Mesenchymal stem cell (in vitro differentiated cells and primary cell): ENCODE measurements at regions not wholly inside any gene's neighbourhood (a gene's known extent, or its start where the extent isn't known, plus 50 kb on each side); places are given as distances from the start of the nearest gene placed in this dataset.
A peak's percentile ranks its signal among the peaks of the same experiment; 100 is the strongest.

Experiments used
- DNase-seq: peaks from one replicate; pipeline ENCODE4 v3.0.0-alpha.2; 2013
- H2AFZ ChIP-seq: one replicate; pipeline ENCODE4 v1.6.1; 2013; ENCODE audit warnings: low read depth, mild to moderate bottlenecking, control low read depth, inconsistent platforms, low read length, moderate library complexity
- H2AK5ac ChIP-seq: 2 replicates; pipeline ENCODE4 v1.6.1; 2013; ENCODE audit warnings: low read length, moderate library complexity, mild to moderate bottlenecking, inconsistent platforms; ENCODE audit not compliant: severe bottlenecking
- H2BK120ac ChIP-seq: one replicate; pipeline ENCODE4 v1.6.1; 2013; ENCODE audit warnings: low read depth, mild to moderate bottlenecking, inconsistent platforms, low read length, moderate library complexity
- H2BK12ac ChIP-seq, 2 experiments: one replicate each; pipeline ENCODE4 v1.6.1; 2013; ENCODE audit warnings: inconsistent platforms in 2 of 2, low read length in 2 of 2, mild to moderate bottlenecking in 2 of 2, moderate library complexity in 2 of 2, control low read depth in 1 of 2
- H2BK15ac ChIP-seq: one replicate; pipeline ENCODE4 v1.6.1; 2013; ENCODE audit warnings: mild to moderate bottlenecking, low read depth, inconsistent platforms; ENCODE audit not compliant: poor library complexity, severe bottlenecking
- H2BK5ac ChIP-seq: 2 replicates; pipeline ENCODE4 v1.6.1; 2013; ENCODE audit warnings: low read depth, mild to moderate bottlenecking, low read length, control low read depth, inconsistent platforms; ENCODE audit not compliant: poor library complexity, severe bottlenecking
- H3K14ac ChIP-seq, 2 experiments: one replicate each; pipeline ENCODE4 v1.6.1; 2013; ENCODE audit warnings: inconsistent platforms in 2 of 2, low read length in 2 of 2, control low read depth in 1 of 2, mild to moderate bottlenecking in 1 of 2, moderate library complexity in 1 of 2
- H3K18ac ChIP-seq, 2 experiments: one replicate each; pipeline ENCODE4 v1.6.1; 2013; ENCODE audit warnings: inconsistent platforms in 2 of 2, low read length in 2 of 2, control low read depth in 1 of 2, low read depth in 1 of 2, mild to moderate bottlenecking in 1 of 2
- H3K23ac ChIP-seq, 2 experiments: one replicate each; pipeline ENCODE4 v1.6.1; 2013; ENCODE audit warnings: inconsistent platforms in 2 of 2, low read length in 2 of 2, mild to moderate bottlenecking in 2 of 2, moderate library complexity in 2 of 2, control low read depth in 1 of 2
- H3K27ac ChIP-seq: 2 replicates; pipeline ENCODE4 v1.5.1; 2013; ENCODE audit warnings: mild to moderate bottlenecking, moderate library complexity, low read length, control low read depth, inconsistent platforms; ENCODE audit not compliant: poor library complexity, severe bottlenecking
- H3K27me3 ChIP-seq, 2 experiments: 2 replicates each; pipeline versions ENCODE4 v1.6.1 to v1.7.0; 2013; ENCODE audit warnings: low read length in 2 of 2, mild to moderate bottlenecking in 2 of 2, moderate library complexity in 2 of 2, control low read depth in 1 of 2, inconsistent platforms in 1 of 2; ENCODE audit not compliant: control insufficient read depth in 1 of 2, insufficient read depth in 1 of 2
- H3K36me3 ChIP-seq, 2 experiments: 2 replicates each; pipeline versions ENCODE4 v1.6.1 to v1.7.0; 2013; ENCODE audit warnings: low read length in 2 of 2, control low read depth in 1 of 2, inconsistent platforms in 1 of 2, low read depth in 1 of 2, mild to moderate bottlenecking in 1 of 2; ENCODE audit not compliant: insufficient read depth in 2 of 2, control insufficient read depth in 1 of 2
- H3K4ac ChIP-seq, 2 experiments: one replicate each; pipeline ENCODE4 v1.6.1; 2013; ENCODE audit warnings: inconsistent platforms in 2 of 2, low read length in 2 of 2, mild to moderate bottlenecking in 2 of 2, moderate library complexity in 2 of 2, control low read depth in 1 of 2, low read depth in 1 of 2
- H3K4me1 ChIP-seq: 2 replicates; pipeline ENCODE4 v1.6.1; 2013; ENCODE audit warnings: low read depth, low read length, control low read depth; ENCODE audit not compliant: control insufficient read depth, insufficient read depth
- H3K4me2 ChIP-seq: 2 replicates; pipeline ENCODE4 v1.6.1; 2013; ENCODE audit warnings: low read length, mild to moderate bottlenecking, inconsistent platforms; ENCODE audit not compliant: poor library complexity, severe bottlenecking
- H3K4me3 ChIP-seq, 2 experiments: 2 replicates each; pipeline versions ENCODE4 v1.5.1 to v1.7.0; 2013; ENCODE audit warnings: low read length in 2 of 2, mild to moderate bottlenecking in 2 of 2, control low read depth in 1 of 2, low read depth in 1 of 2; ENCODE audit not compliant: insufficient read depth in 1 of 2
- H3K79me1 ChIP-seq: replicated peaks from 2 replicates; pipeline ENCODE4 v1.6.1; 2013; ENCODE audit warnings: mild to moderate bottlenecking, control low read depth, low read length, inconsistent platforms; ENCODE audit not compliant: poor library complexity, severe bottlenecking
- H3K9ac ChIP-seq: 2 replicates; pipeline ENCODE4 v1.7.0; 2013; ENCODE audit warnings: mild to moderate bottlenecking, low read length, moderate library complexity
- H3K9me3 ChIP-seq: 2 replicates; pipeline ENCODE4 v1.7.0; 2013; ENCODE audit warnings: mild to moderate bottlenecking, low read length; ENCODE audit not compliant: control insufficient read depth
- H4K8ac ChIP-seq: one replicate; pipeline ENCODE4 v1.6.1; 2013; ENCODE audit warnings: inconsistent platforms, mild to moderate bottlenecking, low read length, moderate library complexity
- H4K91ac ChIP-seq: one replicate; pipeline ENCODE4 v1.6.1; 2013; ENCODE audit warnings: mild to moderate bottlenecking, low read length, inconsistent platforms
- WGBS: methylation state at CpG from one replicate; pipeline ENCODE4 v1.1.7; 2013; ENCODE audit warnings: mixed read lengths; 5-methylcytosine and 5-hydroxymethylcytosine counted together

GRCh38 chr21:35424122-35424521, 375.0 kb upstream of the RUNX1 start:
- Histone ChIP-seq H3K4me2 (no peak overlapping the region), H2BK12ac (no peak overlapping the region), H2BK120ac (no peak overlapping the region), H3K27me3 (no peaks in the 10 kb centered on the region), H3K4ac (no peak overlapping the region), H3K9ac (peak overlapping the region; percentile 35), H2AFZ (no peak overlapping the region), H2BK15ac (no peak overlapping the region), H4K8ac (no peak overlapping the region), H3K4me1 (peaks cover 3% of the 10 kb centered on the region), H3K79me1 (no peaks in the 10 kb centered on the region), H3K36me3 (no peaks in the 10 kb centered on the region), H3K27ac (no peak overlapping the region), H3K4me3 (no peak overlapping the region), H3K23ac (no peak overlapping the region), H4K91ac (no peak overlapping the region), H3K18ac (no peak overlapping the region), H3K9me3 (peaks cover 20% of the 10 kb centered on the region), H2BK5ac (no peak overlapping the region), H3K14ac (no peak overlapping the region), H2AK5ac (no peak overlapping the region)
- WGBS: 97% methylated on average over 3 of the region's 3 CpGs
- no peak for DNase-seq

GRCh38 chr21:35423709-35424108, 374.6 kb upstream of the RUNX1 start:
- Histone ChIP-seq H2BK15ac (no peak overlapping the region), H4K91ac (no peak overlapping the region), H3K18ac (no peak overlapping the region), H2AFZ (no peak overlapping the region), H2AK5ac (no peak overlapping the region), H3K27me3 (no peaks in the 10 kb centered on the region), H3K14ac (no peak overlapping the region), H3K4me1 (peaks cover 3% of the 10 kb centered on the region), H3K36me3 (no peaks in the 10 kb centered on the region), H3K4me3 (no peak overlapping the region), H3K9me3 (peaks cover 20% of the 10 kb centered on the region), H2BK5ac (no peak overlapping the region), H4K8ac (no peak overlapping the region), H2BK12ac (no peak overlapping the region), H3K23ac (no peak overlapping the region), H3K4ac (no peak overlapping the region), H3K27ac (no peak overlapping the region), H3K4me2 (no peak overlapping the region), H2BK120ac (no peak overlapping the region), H3K9ac (peak overlapping the region; percentile 43), H3K79me1 (no peaks in the 10 kb centered on the region)
- peak; percentile 48 for DNase-seq
- 89% methylated on average over 1 of the region's 1 CpG for WGBS

- Histone ChIP-seq H2BK5ac (no peak overlapping the region), H3K14ac (no peak overlapping the region), H4K8ac (no peak overlapping the region), H3K36me3 (no peaks in the 10 kb centered on the region), H4K91ac (no peak overlapping the region), H3K9ac (no peak overlapping the region), H3K27me3 (no peaks in the 10 kb centered on the region), H3K23ac (no peak overlapping the region), H3K4ac (no peak overlapping the region), H3K4me1 (no peaks in the 10 kb centered on the region), H2BK120ac (no peak overlapping the region), H3K18ac (no peak overlapping the region), H3K9me3 (peaks cover 20% of the 10 kb centered on the region), H3K4me2 (no peak overlapping the region), H2BK12ac (no peak overlapping the region), H3K4me3 (peak overlapping the region in 1 of 2 experiments; percentile 31), H3K27ac (no peak overlapping the region), H3K79me1 (no peaks in the 10 kb centered on the region), H2AFZ (no peak overlapping the region), H2BK15ac (no peak overlapping the region), H2AK5ac (no peak overlapping the region)
- DNase-seq: no peak
Observed at GRCh38 chr21:35422011-35422410, 372.9 kb upstream of the RUNX1 start.

- H3K9me3 ChIP-seq: peaks cover 20% of the 10 kb centered on the region
- no peaks in the 10 kb centered on the region for H3K4me1 ChIP-seq
- H3K18ac ChIP-seq: no peak overlapping the region
- no peak overlapping the region for H3K9ac ChIP-seq
- H3K23ac ChIP-seq: no peak overlapping the region
- no peak overlapping the region for H2BK15ac ChIP-seq
- H3K14ac ChIP-seq: no peak overlapping the region
- H4K91ac ChIP-seq: no peak overlapping the region
- DNase-seq: no peak
- H4K8ac ChIP-seq: no peak overlapping the region
- no peaks in the 10 kb centered on the region for H3K36me3 ChIP-seq
- H2BK12ac ChIP-seq: no peak overlapping the region
- H3K4ac ChIP-seq: no peak overlapping the region
- 90% methylated on average over 5 of the region's 5 CpGs for WGBS
- no peak overlapping the region for H2BK120ac ChIP-seq
- H3K4me2 ChIP-seq: no peak overlapping the region
- no peak overlapping the region for H2AK5ac ChIP-seq
- no peak overlapping the region for H2BK5ac ChIP-seq
- H3K27ac ChIP-seq: no peak overlapping the region
- H2AFZ ChIP-seq: no peak overlapping the region
- no peak overlapping the region for H3K4me3 ChIP-seq
- H3K27me3 ChIP-seq: no peaks in the 10 kb centered on the region
- no peaks in the 10 kb centered on the region for H3K79me1 ChIP-seq
Observed at GRCh38 chr21:35421221-35421620, 372.1 kb upstream of the RUNX1 start.
